ENCODE measurements at regions not wholly inside any gene's neighbourhood (a gene's known extent, or its start where the extent isn't known, plus 50 kb on each side); places are given as distances from the start of the nearest gene placed in this dataset.

DNA sequence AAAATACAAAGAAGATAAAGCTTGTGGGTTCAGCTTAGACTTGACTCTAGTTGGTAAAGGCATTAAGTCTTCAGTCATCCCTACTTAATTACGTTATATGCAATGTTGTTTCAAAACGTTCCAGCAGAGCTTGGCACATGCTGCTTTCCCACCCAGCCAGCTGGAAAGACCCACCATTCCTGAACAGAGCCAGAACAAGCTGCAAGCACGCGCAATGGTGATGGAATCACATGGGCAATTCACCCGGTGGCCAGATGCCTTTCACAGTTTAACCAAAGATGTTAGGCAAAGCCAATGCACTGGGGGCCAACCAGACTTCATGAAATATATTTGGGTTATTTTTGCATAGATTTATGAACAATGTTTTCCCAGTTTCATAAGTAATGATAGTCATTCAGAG, 123.4 kb upstream of the CDH20 start:
- no peaks in the 10 kb centered on the region for H3K27me3 ChIP-seq (ENCODE audit: control insufficient read depth, insufficient read depth, low read length)
- no peak overlapping the region for H3K4me3 ChIP-seq (ENCODE audit: low read depth, low read length)
- H3K27ac ChIP-seq (ENCODE audit: low read depth, low read length) = no peak overlapping the region
- no peak for TF ChIP-seq CTCF (IDR thresholded peaks at IDR 0.05; ENCODE audit: low read depth, low read length)
- ChIA-PET POLR2A (no interaction called here), CTCF (no interaction called here)
- no peak for DNase-seq (ENCODE audit: low read depth, low spot score)
- H3K9me3 ChIP-seq (ENCODE audit: control insufficient read depth, insufficient read depth, low read length) = no peaks in the 10 kb centered on the region

- ChIA-PET CTCF (no interaction called here), POLR2A (no interaction called here)
- Histone ChIP-seq H3K27ac (ENCODE audit: low read depth, low read length) (no peak overlapping the region), H3K27me3 (ENCODE audit: control insufficient read depth, insufficient read depth, low read length) (no peaks in the 10 kb centered on the region), H3K9me3 (ENCODE audit: control insufficient read depth, insufficient read depth, low read length) (no peaks in the 10 kb centered on the region), H3K4me3 (ENCODE audit: low read depth, low read length) (no peak overlapping the region)
- no peak for DNase-seq (ENCODE audit: low read depth, low spot score)
- TF ChIP-seq CTCF (IDR thresholded peaks at IDR 0.05; ENCODE audit: low read depth, low read length) = no peak
These were observed 117.2 kb upstream of the CDH20 start for GRCh38 chr18:61216051-61216450.

- ChIA-PET CTCF (no interaction called here), POLR2A (no interaction called here)
- Histone ChIP-seq H3K9me3 (ENCODE audit: control insufficient read depth, insufficient read depth, low read length) (no peaks in the 10 kb centered on the region), H3K27ac (ENCODE audit: low read depth, low read length) (no peak overlapping the region), H3K27me3 (ENCODE audit: control insufficient read depth, insufficient read depth, low read length) (no peaks in the 10 kb centered on the region), H3K4me3 (ENCODE audit: low read depth, low read length) (no peak overlapping the region)
- no peak for TF ChIP-seq CTCF (IDR thresholded peaks at IDR 0.05; ENCODE audit: low read depth, low read length)
- DNase-seq (ENCODE audit: low read depth, low spot score) = no peak
These were observed 111.0 kb upstream of the CDH20 start for GRCh38 chr18:61222206-61222605.

DNA sequence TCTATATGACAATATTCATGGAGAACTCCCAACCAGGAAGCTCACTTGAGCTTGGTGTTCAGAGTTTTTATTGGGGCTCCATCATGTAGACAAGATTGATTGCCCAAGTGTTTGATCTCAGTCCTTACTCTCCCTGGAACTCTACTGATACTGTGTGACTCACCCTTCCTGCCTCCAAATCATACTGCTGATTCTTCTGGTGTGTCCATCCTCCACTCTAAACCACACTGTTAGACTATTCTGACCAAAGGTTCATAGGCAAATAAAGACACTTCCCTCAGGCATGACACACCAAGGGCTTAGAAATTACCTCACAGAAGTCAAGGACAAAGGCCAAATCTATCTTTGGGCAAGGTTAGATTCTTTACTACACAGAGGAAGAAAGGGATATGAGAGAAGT, 107.9 kb upstream of the CDH20 start:
- Histone ChIP-seq H3K9me3 (ENCODE audit: control insufficient read depth, insufficient read depth, low read length) (no peaks in the 10 kb centered on the region), H3K27me3 (ENCODE audit: control insufficient read depth, insufficient read depth, low read length) (no peaks in the 10 kb centered on the region), H3K4me3 (ENCODE audit: low read depth, low read length) (no peak overlapping the region), H3K27ac (ENCODE audit: low read depth, low read length) (no peak overlapping the region)
- ChIA-PET CTCF (no interaction called here), POLR2A (no interaction called here)
- DNase-seq (ENCODE audit: low read depth, low spot score) = no peak
- no peak for TF ChIP-seq CTCF (IDR thresholded peaks at IDR 0.05; ENCODE audit: low read depth, low read length)

DNA sequence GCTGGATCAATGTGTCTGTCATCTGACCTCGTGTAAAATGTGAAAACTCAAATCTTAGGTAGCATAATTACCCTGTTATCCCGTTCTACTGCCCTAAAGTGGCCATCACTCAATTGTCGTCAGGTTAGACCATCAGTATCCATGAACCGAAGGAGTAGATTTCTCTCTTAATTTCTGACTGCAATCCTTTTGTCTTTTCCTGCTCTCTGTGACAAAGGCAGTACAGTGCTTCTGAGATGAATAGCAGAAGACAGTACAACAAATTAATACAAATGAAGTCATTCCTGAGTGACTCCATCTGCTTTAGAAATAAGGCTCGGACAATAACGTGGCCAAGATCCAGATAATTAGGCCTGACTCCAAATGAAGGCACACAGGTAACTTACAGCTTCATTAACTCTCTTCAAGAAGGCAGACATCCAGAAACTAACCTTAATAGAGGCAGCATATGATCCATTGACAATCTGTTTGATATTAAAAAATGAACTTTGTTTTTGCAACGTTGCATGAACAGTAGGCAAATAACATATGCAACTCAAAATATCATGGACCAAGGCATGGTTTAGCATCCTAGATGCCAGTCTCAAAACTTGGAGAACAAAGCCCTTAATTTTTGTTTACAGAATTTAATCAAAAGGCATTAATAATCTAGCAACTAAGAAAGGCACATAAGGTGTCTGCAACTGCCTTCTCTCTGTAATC, 96.7 kb upstream of the CDH20 start:
- ChIA-PET POLR2A (no interaction called here), CTCF (no interaction called here)
- TF ChIP-seq CTCF (IDR thresholded peaks at IDR 0.05; ENCODE audit: low read depth, low read length) = no peak

More for the DNA sequence above, 96.7 kb upstream of the CDH20 start:
- DNase-seq (ENCODE audit: low read depth, low spot score) = no peak
- Histone ChIP-seq H3K9me3 (ENCODE audit: control insufficient read depth, insufficient read depth, low read length) (no peaks in the 10 kb centered on the region), H3K4me3 (ENCODE audit: low read depth, low read length) (no peak overlapping the region), H3K27ac (ENCODE audit: low read depth, low read length) (no peak overlapping the region), H3K27me3 (ENCODE audit: control insufficient read depth, insufficient read depth, low read length) (no peaks in the 10 kb centered on the region)

Data from AG04450 (cell line).